ENCODE measurements at regions not wholly inside any gene's neighbourhood (a gene's known extent, or its start where the extent isn't known, plus 50 kb on each side); places are given as distances from the start of the nearest gene placed in this dataset.

DNA sequence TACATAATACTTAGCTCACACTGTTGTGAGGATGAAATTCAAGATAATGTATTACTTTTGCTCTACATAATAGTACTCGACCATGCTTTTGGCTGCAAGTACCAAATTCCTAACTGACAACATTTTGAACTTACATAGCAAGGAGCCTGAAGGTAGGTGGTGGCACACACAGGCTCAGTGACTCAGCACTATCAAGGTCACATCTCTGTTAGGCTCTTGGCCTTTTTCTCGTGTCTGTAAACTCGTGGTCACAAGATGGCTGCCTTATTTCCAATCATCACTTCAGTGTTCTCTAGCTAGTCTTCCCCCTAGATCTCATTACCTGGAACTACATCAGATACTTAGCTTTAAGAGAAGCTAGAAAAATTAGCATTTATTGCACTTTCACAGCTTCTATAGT is 61.4 kb upstream of the ABCB5 start:
- H3K4me3 ChIP-seq, result no peak overlapping the region
- no peak overlapping the region for H3K27ac ChIP-seq (ENCODE audit: low read depth in 1 of 2, low read length in 1 of 2)
- TF ChIP-seq, protein P1, sequence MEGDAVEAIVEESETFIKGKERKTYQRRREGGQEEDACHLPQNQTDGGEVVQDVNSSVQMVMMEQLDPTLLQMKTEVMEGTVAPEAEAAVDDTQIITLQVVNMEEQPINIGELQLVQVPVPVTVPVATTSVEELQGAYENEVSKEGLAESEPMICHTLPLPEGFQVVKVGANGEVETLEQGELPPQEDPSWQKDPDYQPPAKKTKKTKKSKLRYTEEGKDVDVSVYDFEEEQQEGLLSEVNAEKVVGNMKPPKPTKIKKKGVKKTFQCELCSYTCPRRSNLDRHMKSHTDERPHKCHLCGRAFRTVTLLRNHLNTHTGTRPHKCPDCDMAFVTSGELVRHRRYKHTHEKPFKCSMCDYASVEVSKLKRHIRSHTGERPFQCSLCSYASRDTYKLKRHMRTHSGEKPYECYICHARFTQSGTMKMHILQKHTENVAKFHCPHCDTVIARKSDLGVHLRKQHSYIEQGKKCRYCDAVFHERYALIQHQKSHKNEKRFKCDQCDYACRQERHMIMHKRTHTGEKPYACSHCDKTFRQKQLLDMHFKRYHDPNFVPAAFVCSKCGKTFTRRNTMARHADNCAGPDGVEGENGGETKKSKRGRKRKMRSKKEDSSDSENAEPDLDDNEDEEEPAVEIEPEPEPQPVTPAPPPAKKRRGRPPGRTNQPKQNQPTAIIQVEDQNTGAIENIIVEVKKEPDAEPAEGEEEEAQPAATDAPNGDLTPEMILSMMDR (IDR thresholded peaks at IDR 0.05; ENCODE audit: control extremely low read depth, extremely low read depth), result no peak
- ATAC-seq (ENCODE audit: insufficient read depth, low FRiP score) (no peak), DNase-seq (no peak)
- no peaks in the 10 kb centered on the region for H3K27me3 ChIP-seq (ENCODE audit: control insufficient read depth in 3 of 3, insufficient read depth in 3 of 3, low read length in 2 of 3)
- WGBS, 2 donors, result 78 to 85% methylated on average over 3 of the region's 3 CpGs
- H3K4me1 ChIP-seq (ENCODE audit: control insufficient read depth in 5 of 5, insufficient read depth in 5 of 5, low read length in 5 of 5), result no peaks in the 10 kb centered on the region
- H3K9ac ChIP-seq (ENCODE audit: insufficient read depth in 1 of 2, low read length in 2 of 2), result no peak overlapping the region
- no peaks in the 10 kb centered on the region for H3K36me3 ChIP-seq (ENCODE audit: control insufficient read depth in 4 of 4, insufficient read depth in 4 of 4, low read length in 4 of 4)
- no peaks in the 10 kb centered on the region for H3K9me3 ChIP-seq (ENCODE audit: control insufficient read depth in 4 of 4, insufficient read depth in 3 of 4, low read length in 3 of 4)

DNA sequence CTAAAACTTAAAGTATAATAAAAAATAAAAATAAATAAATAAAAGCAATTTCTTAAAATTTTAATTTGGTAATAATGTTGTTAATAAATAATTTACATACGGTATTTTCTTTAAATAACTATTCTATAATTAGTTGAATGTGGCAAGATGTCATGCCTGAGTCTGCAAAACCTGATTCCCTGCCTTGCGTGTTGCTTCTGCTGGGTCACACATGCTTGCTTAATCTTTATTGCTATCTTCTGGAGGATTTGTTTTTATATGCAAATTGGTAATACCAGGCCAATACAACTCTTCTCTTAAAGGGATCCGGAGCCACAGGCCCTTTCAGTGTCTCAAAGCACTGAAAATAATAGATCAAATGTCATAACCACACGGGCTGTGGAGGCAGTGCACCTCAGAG is 59.4 kb upstream of the ABCB5 start:
- WGBS, 2 donors, result 79 to 86% methylated on average over 4 of the region's 4 CpGs
- H3K27ac ChIP-seq (ENCODE audit: low read depth in 1 of 2, low read length in 1 of 2), result no peak overlapping the region
- H3K36me3 ChIP-seq (ENCODE audit: control insufficient read depth in 4 of 4, insufficient read depth in 4 of 4, low read length in 4 of 4), result no peaks in the 10 kb centered on the region
- no peak for ATAC-seq (ENCODE audit: insufficient read depth, low FRiP score)
- no peaks in the 10 kb centered on the region for H3K27me3 ChIP-seq (ENCODE audit: control insufficient read depth in 3 of 3, insufficient read depth in 3 of 3, low read length in 2 of 3)
- H3K9me3 ChIP-seq (ENCODE audit: control insufficient read depth in 4 of 4, insufficient read depth in 3 of 4, low read length in 3 of 4), result no peaks in the 10 kb centered on the region
- no peak for DNase-seq
- H3K4me3 ChIP-seq, result no peak overlapping the region
- TF ChIP-seq, protein P1 (IDR thresholded peaks at IDR 0.05; ENCODE audit: control extremely low read depth, extremely low read depth), result no peak
- no peaks in the 10 kb centered on the region for H3K4me1 ChIP-seq (ENCODE audit: control insufficient read depth in 5 of 5, insufficient read depth in 5 of 5, low read length in 5 of 5)
- H3K9ac ChIP-seq (ENCODE audit: insufficient read depth in 1 of 2, low read length in 2 of 2), result no peak overlapping the region

DNA sequence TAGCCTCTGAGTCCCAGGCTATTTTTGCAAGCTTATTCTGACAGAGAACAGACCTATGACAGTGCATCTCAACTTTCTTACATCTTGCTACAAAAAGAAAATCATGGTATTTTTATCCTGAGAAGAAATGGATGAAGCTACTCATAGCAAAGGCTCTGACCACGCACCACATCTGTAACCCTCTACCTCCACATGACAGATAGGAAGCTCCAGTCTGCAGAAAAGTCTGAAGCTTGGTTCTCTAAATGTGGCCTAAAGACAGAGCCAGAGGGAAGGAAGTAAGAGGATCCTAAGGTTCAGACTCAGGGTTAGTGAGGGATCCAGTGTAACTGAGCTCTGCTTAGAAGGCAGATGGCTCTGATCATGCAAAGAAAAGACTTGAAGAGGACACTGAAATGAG is 58.4 kb upstream of the ABCB5 start:
- Histone ChIP-seq H3K27me3 (ENCODE audit: control insufficient read depth in 3 of 3, insufficient read depth in 3 of 3, low read length in 2 of 3) (no peaks in the 10 kb centered on the region), H3K36me3 (ENCODE audit: control insufficient read depth in 4 of 4, insufficient read depth in 4 of 4, low read length in 4 of 4) (no peaks in the 10 kb centered on the region), H3K9ac (ENCODE audit: insufficient read depth in 1 of 2, low read length in 2 of 2) (no peak overlapping the region), H3K9me3 (ENCODE audit: control insufficient read depth in 4 of 4, insufficient read depth in 3 of 4, low read length in 3 of 4) (no peaks in the 10 kb centered on the region), H3K27ac (ENCODE audit: low read depth in 1 of 2, low read length in 1 of 2) (no peak overlapping the region), H3K4me3 (no peak overlapping the region), H3K4me1 (ENCODE audit: control insufficient read depth in 5 of 5, insufficient read depth in 5 of 5, low read length in 5 of 5) (no peaks in the 10 kb centered on the region)
- ATAC-seq (ENCODE audit: insufficient read depth, low FRiP score) (no peak), DNase-seq (no peak)
- TF ChIP-seq, protein P1 (IDR thresholded peaks at IDR 0.05; ENCODE audit: control extremely low read depth, extremely low read depth), result no peak
- 52 to 68% methylated on average over 1 of the region's 1 CpG for WGBS, 2 donors

DNA sequence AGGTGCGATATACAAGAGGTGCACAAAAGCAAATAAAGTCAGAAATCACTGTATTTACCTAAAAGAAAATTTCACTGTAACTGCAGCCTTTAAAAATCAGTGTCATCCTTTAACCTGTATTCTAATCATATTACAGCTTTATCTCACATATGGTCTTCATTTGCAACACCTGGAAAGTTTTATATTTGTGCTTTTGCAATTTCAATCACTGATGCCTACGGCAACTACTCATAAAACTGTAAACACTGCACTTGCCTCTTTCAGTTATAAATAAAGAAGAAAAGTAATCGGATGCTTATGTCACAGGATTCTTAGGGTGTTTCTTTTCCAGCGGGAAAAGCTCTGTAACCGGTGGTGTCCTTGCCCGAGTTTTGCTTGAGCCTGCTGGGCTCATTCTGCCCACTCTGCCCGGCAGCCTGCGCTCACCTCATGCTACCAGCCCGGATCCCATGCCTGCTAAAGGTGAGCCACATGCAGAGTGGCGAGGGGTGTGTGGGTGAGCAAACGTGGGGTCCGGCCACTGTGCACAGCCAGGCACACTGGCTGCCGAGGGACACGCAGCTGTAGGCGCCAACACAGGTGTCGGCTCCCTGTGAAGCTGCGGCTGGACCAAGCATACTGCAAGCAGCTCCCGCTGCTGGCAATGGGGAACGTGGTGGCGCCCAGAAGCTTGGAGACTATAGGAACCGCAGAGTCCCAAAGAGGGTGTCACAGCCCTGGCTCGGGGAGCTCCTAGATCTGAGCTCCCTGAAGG is 56.3 kb upstream of the ABCB5 start:
- H3K27me3 ChIP-seq (ENCODE audit: control insufficient read depth in 3 of 3, insufficient read depth in 3 of 3, low read length in 2 of 3), result no peaks in the 10 kb centered on the region
- no peak for DNase-seq
- no peak for ATAC-seq (ENCODE audit: insufficient read depth, low FRiP score)
- no peak overlapping the region for H3K27ac ChIP-seq (ENCODE audit: low read depth in 1 of 2, low read length in 1 of 2)
- WGBS, 2 donors, result 89 to 92% methylated on average over 22 of the region's 22 CpGs
- H3K4me1 ChIP-seq (ENCODE audit: control insufficient read depth in 5 of 5, insufficient read depth in 5 of 5, low read length in 5 of 5), result no peaks in the 10 kb centered on the region
- TF ChIP-seq, protein P1 (IDR thresholded peaks at IDR 0.05; ENCODE audit: control extremely low read depth, extremely low read depth), result no peak
- no peaks in the 10 kb centered on the region for H3K36me3 ChIP-seq (ENCODE audit: control insufficient read depth in 4 of 4, insufficient read depth in 4 of 4, low read length in 4 of 4)
- no peak overlapping the region for H3K4me3 ChIP-seq
- no peaks in the 10 kb centered on the region for H3K9me3 ChIP-seq (ENCODE audit: control insufficient read depth in 4 of 4, insufficient read depth in 3 of 4, low read length in 3 of 4)
- no peak overlapping the region for H3K9ac ChIP-seq (ENCODE audit: insufficient read depth in 1 of 2, low read length in 2 of 2)
